OCI-LY3 (cell line): ENCODE measurements at regions not wholly inside any gene's neighbourhood (a gene's known extent, or its start where the extent isn't known, plus 50 kb on each side); places are given as distances from the start of the nearest gene placed in this dataset.

Experiments used
- CTCF ChIP-seq: fragments of 200-600, 300-600 bp; sonication (generic); IDR thresholded peaks from 2 replicates; pipeline ENCODE4 v1.5.1; 2014; ENCODE audit warnings: antibody characterized with exemption, low read length, low read depth
- EZH2phosphoT487 ChIP-seq: fragments of 200-600 bp; shearing (Covaris generic); IDR thresholded peaks from 2 replicates; pipeline ENCODE4 v1.6.1; 2018; ENCODE audit warnings: antibody characterized with exemption, mixed run types, low read depth

DNA sequence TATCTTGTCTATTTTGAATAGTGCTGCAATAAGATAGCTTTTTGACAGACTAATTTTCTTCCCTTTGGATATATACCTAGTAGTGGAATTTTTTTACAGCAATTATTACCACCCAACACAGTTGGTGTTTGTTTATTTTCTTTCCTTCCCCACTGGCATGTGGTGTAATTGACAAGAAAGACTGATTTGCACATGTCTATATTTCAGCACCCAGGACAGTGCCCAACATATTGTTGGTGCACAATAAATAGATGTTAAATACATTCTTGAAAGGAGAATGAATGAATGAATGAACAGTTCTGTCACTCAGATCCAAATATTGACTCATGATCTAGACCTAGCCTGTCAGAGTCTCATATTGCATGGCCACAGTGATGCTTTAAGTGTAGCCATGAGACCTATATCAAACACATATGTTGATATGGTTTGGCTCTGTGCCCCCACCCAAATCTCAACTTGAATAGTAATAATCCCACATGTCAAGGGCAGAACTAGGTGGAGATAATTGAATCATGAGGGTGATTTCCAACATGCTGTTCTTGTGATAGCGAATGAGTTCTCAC, 538.2 kb downstream of the NYAP2 start:
- no peak for TF ChIP-seq CTCF
- no peak for TF ChIP-seq EZH2phosphoT487
